AG10803 (cell line): ENCODE measurements at regions not wholly inside any gene's neighbourhood (a gene's known extent, or its start where the extent isn't known, plus 50 kb on each side); places are given as distances from the start of the nearest gene placed in this dataset.
A peak's percentile ranks its signal among the peaks of the same experiment; 100 is the strongest.

Experiments used
- DNase-seq: peaks from one replicate; pipeline ENCODE4 v3.0.0; 2010; ENCODE audit warnings: low read depth
- H3K4me3 ChIP-seq: 2 replicates; pipeline ENCODE4 v1.5.1; 2011; ENCODE audit warnings: mild to moderate bottlenecking, low read length, control low read depth
- CTCF ChIP-seq: conservative IDR thresholded peaks from 2 replicates; pipeline ENCODE4 v1.5.1; 2011; ENCODE audit warnings: mild to moderate bottlenecking, low read length, control low read depth, inconsistent platforms

- H3K4me3 ChIP-seq, result no peak overlapping the region
- peak; percentile 84 for DNase-seq
- no peak for TF ChIP-seq CTCF
Measured at GRCh38 chrX:3191796-3192195, 150.5 kb downstream of the ARSF start.

- no peak for TF ChIP-seq CTCF
- peak; percentile 93 for DNase-seq
Measured at GRCh38 chrX:3191201-3191600, 149.9 kb downstream of the ARSF start.

GRCh38 chrX:3184176-3184930 is 143.1 kb downstream of the ARSF start:
- peak; percentile 92 for DNase-seq
- no peak overlapping the region for H3K4me3 ChIP-seq
- TF ChIP-seq CTCF, result no peak

More at GRCh38 chrX:3191201-3191600, 149.9 kb downstream of the ARSF start:
- no peak overlapping the region for H3K4me3 ChIP-seq

GRCh38 chrX:3181846-3182245 is 140.6 kb downstream of the ARSF start:
- H3K4me3 ChIP-seq, result no peak overlapping the region
- TF ChIP-seq CTCF, result no peak
- DNase-seq, result peak; percentile 64

- no peak for DNase-seq
- H3K4me3 ChIP-seq, result no peak overlapping the region
- no peak for TF ChIP-seq CTCF
Measured at GRCh38 chrX:3178329-3178728, 137.1 kb downstream of the ARSF start.

GRCh38 chrX:3177851-3178250 is 136.6 kb downstream of the ARSF start:
- no peak for TF ChIP-seq CTCF
- no peak for DNase-seq

GRCh38 chrX:3176439-3176820 is 135.2 kb downstream of the ARSF start:
- no peak for TF ChIP-seq CTCF
- DNase-seq, result peak; percentile 95
- H3K4me3 ChIP-seq, result peak overlapping the region; percentile 24; the same call in 1 of the 2 replicates

More at GRCh38 chrX:3177851-3178250, 136.6 kb downstream of the ARSF start:
- H3K4me3 ChIP-seq, result no peak overlapping the region
